Neural progenitor cell (in vitro differentiated cells): ENCODE measurements at regions not wholly inside any gene's neighbourhood (a gene's known extent, or its start where the extent isn't known, plus 50 kb on each side); places are given as distances from the start of the nearest gene placed in this dataset.
A peak's percentile ranks its signal among the peaks of the same experiment; 100 is the strongest.

Experiments
- EZH2 ChIP-seq: fragments of 200-600 bp; sonication (generic); IDR thresholded peaks from 2 replicates; pipeline ENCODE4 v1.6.1; 2017; ENCODE audit warnings: antibody characterized with exemption, mild to moderate bottlenecking, moderate library complexity
- EZH2phosphoT487 ChIP-seq: fragments of 200-600 bp; sonication (generic); IDR thresholded peaks from 2 replicates; pipeline ENCODE4 v1.6.1; 2017; ENCODE audit warnings: antibody characterized with exemption
- TF ChIP-seq, protein P1 (sequence below): fragments of 200-600 bp; sonication (generic); IDR thresholded peaks from 2 replicates; pipeline ENCODE4 v1.5.1; 2017; ENCODE audit warnings: antibody characterized with exemption, mild to moderate bottlenecking

DNA sequence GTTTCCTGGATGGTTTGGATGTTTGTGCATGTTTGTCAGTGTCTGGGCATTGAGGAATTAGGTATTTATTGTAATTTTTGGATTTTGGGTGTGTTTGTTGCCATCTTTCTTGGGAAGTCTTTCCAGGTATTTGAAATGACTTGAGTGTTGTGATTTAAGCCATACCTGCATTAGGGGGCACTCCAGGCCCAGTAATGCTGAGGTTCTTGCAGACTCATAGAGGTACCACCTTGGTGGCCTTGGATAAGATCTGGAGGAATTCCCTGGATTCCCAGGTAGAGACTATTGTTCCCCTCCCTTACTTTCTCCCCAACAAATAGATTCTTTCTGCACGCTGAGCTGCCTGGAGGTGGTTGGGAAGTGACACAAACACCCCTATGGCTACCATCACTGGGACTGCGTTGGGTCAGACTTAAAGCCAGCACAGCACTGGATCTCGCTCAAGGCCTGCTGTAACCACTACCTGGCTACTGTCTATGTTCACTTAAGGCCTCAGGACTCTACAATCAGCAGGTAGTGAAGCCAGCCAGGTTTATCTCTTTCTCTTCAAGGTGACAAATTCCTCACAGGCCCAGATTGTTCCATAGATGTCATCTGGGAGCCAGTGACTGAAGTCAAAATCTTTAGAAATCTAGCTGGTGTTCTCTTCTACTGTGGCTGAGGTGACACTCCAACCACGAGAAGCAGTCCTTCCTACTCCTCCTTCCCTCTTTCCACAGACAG lies 643.6 kb downstream of the PDHA2 start:
- TF ChIP-seq, protein P1, sequence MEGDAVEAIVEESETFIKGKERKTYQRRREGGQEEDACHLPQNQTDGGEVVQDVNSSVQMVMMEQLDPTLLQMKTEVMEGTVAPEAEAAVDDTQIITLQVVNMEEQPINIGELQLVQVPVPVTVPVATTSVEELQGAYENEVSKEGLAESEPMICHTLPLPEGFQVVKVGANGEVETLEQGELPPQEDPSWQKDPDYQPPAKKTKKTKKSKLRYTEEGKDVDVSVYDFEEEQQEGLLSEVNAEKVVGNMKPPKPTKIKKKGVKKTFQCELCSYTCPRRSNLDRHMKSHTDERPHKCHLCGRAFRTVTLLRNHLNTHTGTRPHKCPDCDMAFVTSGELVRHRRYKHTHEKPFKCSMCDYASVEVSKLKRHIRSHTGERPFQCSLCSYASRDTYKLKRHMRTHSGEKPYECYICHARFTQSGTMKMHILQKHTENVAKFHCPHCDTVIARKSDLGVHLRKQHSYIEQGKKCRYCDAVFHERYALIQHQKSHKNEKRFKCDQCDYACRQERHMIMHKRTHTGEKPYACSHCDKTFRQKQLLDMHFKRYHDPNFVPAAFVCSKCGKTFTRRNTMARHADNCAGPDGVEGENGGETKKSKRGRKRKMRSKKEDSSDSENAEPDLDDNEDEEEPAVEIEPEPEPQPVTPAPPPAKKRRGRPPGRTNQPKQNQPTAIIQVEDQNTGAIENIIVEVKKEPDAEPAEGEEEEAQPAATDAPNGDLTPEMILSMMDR = peak; percentile 39
- TF ChIP-seq EZH2 (no peak), EZH2phosphoT487 (no peak)
